Islet precursor cell (in vitro differentiated cells): ENCODE measurements at regions not wholly inside any gene's neighbourhood (a gene's known extent, or its start where the extent isn't known, plus 50 kb on each side); places are given as distances from the start of the nearest gene placed in this dataset.
"Not testable (repeated sequence)": the region's sequence is repeated elsewhere in the genome, so short reads cannot be mapped to it uniquely, and the experiment has no call there.

Experiments
- DNase-seq: peaks from one replicate; pipeline ENCODE4 v3.0.0-alpha.2; 2018

DNA sequence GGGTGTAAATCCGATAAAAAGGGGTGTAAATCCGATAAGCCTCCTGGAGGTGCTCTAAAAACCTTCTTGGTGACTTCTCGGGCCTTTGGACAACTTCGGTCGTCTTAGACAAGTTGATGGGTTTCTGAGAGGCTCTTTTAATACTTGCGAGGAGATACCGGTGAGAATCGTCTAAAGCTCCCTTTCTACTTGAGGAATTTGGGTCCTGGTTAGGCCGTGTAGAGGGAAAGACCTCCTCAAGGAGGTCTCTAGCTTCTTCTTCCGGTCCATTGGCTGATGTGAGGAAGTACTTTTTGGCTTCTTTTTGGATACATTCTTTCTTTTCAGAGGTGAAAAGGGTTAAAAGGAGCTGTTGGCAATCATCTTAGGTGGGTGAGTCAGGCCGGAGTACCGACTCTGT lies 128.5 kb downstream of the ART5 start:
- not testable (repeated sequence) for DNase-seq

DNA sequence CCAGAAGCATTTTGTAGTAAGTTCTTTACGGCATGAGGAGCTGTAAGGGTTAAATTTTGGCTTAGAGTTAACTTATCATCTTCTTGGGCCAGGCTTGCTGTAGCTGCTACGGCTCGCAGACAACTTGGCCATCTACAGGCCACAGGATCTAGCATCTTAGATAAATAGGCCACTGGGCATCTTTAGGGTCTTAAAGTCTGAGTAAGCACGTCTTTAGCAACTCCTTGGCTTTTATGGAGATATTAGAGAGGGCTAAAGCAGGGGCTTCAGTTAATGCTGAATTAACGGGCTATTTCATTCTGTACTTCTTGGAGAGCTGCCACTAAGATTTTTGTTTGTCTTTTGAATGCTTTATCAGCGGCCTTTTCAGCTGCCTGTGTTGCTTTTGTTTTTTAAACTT lies 129.0 kb downstream of the ART5 start:
- peak; percentile 47 for DNase-seq

DNA sequence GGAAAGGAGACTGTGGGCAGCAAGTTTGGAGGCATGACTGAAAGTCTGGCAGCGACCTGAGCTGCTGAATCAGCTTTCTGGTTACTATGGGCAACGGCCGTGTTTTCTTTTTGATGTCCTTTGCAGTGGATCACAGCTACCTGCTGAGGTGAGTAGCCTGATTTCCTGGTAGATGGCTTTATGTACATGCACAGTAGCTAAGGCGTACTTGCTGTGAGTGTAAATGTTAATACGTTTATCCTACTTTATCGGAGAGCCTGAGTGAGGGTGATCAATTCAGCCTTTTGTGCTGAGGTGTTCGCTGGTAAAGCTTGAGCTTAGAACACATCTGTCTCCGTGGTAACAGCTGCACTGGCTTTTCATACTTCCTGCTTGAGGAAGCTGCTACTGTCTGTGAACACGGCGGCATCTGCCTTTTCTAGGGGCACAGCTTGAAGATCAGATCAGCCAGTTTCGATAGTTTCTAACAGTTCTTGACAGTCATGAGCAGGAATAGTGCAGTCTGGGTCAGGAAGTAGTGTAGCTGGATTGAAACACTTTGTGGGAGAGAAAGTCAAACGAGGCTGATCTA lies 129.6 kb downstream of the ART5 start:
- DNase-seq: peak; percentile 58

DNA sequence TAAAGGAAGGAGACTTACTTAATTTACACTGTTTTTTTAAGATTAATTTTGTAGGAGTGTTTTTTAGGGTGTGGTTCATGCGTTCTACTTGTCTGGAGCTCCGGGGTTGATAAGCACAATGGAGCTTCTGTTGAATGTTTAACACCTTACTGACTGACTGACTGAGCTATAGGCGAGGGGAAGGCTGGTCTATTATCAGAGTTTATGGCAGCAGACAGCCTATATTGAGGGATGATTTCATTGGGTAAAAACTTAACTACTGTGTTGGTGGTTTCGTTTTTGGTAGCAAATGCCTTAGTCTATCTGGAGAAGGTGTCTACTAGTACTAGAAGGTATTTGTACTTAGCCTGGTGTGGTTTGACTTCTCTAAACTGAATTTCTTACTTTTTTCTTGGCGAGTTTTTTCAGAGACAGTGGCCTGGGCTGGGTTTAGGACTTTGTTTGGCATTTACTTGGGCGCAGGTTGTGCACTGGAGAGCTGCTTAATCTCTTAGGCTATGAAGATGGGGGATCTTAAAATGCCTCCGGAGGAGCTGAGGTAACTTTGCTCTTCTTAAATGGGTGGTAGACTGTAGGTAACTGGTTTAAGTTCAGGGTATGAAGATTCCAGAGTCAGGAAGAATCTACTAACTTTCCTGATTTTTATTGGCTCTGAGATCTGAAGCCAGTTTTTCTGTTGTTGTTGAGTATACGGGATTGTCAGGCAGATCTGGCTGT lies 130.2 kb downstream of the ART5 start:
- not testable (repeated sequence) for DNase-seq

DNA sequence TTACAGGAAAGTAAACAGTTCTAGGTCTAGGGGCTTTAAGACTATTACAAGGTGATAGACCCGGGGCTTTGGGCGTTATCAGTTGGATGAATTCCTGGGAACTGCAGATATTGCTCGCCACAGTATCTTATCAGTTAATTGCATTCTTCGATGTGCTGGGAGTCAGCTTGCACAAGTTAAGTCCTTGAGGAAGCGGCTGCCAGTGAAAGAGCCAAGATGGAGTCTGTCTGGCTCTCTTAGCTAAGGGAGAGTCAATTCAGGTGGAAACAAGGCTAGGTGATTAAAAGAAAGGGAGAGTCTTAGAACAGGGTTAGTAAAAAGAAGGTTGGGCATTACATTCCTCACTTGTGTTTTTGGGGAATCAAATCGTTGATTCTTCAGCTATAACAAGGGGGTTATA lies 130.6 kb upstream of the ZNF195 start:
- not testable (repeated sequence) for DNase-seq

DNA sequence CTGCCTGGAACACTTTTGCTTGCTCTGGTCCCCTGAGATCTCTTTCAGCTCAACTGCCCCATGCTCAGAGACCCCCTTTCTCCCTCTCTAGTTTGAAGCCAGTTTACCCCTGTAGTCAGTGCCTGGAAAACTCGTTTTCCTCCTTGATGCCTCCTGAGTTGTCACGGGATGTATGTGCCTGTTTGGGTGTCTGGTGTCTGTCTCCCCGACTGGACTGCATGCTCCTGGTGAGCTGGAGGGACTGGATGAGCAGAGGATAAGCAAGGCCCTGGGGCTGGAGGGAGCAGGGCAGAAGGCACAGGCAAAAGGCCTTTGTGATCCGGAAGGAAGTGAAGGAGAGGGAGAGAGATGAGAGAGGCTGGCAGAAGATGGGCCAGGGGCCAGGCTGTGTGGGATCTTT lies 120.3 kb upstream of the ZNF195 start:
- peak; percentile 51 for DNase-seq

DNA sequence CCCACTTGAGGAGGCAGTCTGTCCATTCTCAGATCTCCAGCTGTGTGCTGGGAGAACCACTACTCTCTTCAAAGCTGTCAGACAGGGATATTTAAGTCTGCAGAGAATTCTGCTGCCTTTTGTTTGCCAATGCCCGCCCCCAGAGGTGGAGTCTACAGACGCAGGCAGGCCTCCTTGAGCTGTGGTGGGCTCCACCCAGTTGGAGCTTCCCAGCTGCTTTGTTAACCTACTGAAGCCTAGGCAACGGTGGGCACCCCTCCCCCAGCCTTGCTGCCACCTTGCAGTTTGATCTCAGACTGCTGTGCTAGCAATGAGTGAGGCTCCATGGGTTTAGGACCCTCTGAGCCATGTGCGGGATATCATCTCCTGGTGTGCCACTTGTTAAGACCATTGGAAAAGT lies 119.4 kb upstream of the ZNF195 start:
- not testable (repeated sequence) for DNase-seq

DNA sequence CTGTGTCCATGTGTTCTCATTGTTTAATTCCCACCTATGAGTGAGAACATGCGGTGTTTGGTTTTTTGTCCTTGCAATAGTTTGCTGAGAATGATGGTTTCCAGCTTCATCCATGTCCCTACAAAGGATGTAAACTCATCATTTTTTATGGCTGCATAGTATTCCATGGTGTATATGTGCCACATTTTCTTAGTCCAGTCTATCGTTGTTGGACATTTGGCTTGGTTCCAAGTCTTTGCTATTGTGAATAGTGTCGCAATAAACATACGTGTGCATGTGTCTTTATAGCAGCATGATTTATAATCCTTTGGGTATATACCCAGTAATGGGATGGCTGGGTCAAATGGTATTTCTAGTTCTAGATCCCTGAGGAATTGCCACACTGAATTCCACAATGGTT lies 114.2 kb upstream of the ZNF195 start:
- DNase-seq: not testable (repeated sequence)

DNA sequence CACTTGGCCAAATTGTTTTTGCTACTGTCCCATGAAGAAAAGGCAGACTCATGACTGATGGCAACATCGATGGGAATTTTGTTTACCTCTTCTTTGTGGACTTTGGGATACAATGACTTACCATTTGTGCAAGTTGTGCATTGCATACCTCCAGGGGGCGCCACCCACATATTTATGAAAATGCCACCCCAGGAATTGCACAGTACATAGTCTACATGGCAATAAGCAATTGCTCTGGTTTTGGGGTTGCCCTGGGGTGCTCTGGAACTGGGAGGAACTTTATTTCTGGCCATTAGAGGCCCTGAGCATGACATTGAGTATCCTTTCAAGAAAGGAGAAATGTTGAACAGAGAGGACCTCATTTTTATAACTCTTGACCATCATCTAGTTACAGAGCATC lies 109.1 kb upstream of the ZNF195 start:
- DNase-seq: not testable (repeated sequence)

DNA sequence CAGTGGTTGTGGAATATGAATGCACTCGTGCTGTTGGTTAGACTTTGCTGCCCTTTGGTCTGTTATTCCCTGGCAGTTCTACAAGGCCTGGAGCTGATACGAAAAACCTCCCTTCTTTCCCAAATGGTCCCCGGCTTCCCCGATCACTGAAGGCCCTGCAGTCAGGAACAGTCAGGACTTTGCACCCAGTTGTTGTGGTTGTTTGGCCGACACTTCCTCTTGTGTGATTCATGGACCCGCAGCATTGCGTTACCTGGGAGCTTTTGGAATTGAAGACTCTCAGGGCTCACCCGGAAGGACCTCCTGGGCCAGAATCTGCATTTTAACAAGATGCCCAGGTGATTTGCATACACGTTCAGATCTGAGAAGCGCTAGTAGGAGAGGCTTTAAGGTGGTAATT lies 106.8 kb upstream of the ZNF195 start:
- DNase-seq: not testable (repeated sequence)

DNA sequence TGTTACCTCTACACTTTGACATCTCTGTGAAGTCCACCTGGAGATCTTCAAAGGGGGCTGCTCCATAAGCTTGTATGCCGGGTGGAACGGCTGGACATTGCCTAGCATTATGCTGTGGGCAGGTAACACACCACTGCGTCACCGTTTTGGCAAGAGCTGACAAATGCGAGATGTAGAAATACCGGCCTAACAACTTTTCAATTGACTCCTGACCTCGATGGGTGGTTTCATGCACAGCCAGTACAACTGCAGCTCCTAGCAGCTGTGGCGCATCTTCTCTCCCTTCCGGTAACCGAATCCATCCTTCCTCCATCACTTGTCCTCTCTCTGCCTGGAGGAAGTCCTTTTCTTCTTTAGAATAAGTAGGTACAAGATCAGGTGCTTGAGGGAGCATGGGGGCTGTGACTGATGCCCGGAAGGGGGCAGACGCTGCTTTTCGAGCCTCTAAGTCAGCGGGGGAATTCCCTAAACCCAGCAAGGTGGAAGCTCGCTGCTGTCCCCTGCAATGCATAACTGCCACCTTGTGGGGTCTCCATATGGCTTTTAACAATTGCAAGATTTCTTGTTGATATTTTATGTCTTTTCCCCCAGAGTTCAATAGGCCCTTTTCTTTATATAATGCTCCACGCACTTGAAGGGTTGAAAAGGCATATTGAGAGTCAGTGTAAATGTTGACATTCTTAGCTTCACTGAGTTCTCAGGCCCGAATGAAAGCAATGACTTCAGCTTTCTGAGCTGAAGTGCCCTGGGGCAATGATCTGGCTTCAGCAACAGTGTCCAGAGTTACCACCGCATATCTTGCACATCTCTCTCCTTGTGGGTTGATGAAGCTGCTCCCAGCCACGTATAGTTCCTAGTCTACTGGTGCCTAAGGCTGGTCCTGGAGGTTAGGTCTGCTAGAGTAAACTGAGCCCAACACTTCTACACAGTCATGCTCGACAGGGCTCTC lies 98.3 kb upstream of the ZNF195 start:
- peak; percentile 85 for DNase-seq

DNA sequence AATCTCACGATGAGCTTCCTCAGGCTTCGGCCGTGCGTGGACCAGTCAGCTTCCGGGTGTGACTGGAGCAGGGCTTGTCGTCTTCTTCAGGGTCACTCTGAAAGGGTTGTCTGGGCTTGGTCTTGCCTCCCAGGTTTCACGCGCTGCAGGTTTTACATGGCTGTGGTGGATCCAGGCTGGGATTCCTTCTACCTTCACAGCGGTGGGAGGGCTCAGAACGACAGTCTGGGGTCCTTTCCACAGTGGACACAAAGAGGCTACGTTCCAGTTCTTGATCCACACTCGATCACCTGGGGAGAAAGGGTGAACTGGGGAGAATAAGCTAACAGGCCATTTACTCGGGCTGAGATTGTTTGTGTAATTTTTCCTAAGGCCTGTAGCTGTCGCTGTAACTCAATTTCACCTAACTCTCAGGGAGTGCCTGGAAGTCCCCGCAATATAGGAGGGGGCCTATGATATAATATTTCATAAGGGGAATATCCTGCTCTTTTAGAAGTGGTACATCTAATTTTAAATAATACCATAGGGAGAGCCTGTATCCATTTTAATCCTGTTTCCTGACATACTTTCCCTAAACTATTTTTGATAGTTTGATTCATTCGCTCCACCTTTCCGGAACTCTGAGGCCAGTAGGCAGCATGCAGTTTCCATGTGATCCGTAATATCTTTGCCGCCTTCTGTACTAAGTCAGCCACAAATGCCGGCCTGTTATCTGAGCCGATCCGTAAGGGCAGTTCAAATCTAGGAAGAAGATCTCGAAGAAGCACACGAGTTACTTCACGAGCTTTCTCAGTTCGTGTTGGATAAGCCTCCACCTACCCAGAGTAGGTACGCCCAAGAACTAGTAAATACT lies 97.4 kb upstream of the ZNF195 start:
- DNase-seq: not testable (repeated sequence)

DNA sequence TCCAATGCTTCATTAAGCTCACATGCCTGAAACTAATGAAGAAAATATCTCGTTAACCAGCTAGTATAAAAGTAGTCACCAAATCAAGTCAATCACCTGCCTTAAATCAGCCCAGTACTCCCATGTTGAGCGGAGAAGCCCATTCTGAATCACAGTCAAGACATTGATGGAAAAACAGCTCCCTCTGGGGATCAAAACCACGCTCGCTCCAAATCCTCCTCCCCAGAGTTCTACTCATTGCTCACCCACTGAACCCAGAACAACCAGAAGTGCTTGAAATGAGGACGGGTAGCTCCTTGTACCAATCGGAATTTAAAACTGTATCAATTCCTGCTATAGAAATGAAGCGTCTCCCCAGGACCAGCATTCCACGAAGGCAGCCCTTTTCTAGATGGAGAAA lies 90.0 kb upstream of the ZNF195 start:
- not testable (repeated sequence) for DNase-seq

DNA sequence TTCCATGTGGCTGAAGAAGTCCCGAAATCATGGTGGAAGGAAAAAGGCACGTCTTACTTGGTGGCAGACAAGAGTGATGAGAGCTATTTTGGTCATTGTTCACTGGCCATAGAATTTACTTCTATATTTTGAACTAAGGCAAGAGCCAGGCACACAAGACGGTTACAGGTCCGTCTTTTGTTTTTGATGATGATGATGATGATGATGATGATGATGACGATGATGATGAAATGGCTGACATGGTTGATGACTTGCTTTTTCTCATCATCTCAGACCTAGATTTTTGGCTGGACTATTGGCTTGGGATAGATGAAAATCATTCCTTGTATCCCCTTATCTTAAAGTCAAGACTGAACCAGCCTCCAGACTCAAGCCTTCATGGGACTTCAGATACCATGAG lies 88.7 kb upstream of the ZNF195 start:
- DNase-seq: not testable (repeated sequence)

DNA sequence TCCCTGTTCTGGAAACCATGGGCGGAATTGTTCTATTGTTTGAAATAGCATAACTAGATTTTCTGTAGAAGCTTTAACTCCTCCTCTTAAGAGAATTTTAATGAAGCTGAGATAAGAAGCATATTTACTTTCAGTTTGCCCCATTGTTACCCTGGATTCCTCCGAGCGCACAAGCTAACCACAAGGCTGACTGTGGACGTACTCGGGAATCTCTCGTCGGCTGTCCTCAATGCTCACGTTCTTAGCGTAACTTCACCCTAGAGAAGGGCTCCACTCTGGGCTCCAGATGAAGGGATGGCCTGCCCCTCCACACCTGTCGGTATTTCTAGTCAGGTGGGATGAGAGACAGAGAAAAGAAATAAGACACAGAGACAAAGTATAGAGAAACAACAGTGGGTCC lies 76.7 kb upstream of the ZNF195 start:
- DNase-seq: not testable (repeated sequence)

DNA sequence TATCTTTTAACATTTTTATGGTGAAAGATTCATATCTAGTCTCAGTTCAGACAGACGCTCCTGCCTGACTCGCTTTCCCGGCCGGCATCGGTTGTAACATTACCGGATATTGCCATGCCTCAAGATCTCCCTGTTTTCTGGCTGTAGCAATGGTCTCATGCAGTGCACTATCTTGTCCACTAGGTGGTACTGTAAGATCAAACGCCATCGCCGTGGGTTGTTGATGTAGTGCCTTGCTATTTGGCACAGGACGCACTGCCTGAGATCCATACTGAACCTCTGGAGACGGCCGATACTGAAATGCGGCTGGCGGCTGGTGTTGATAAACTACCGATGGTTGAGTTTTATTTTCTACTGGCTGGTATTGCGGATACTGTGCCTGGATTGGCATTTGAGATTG lies 75.9 kb upstream of the ZNF195 start:
- peak; percentile 67 for DNase-seq

DNA sequence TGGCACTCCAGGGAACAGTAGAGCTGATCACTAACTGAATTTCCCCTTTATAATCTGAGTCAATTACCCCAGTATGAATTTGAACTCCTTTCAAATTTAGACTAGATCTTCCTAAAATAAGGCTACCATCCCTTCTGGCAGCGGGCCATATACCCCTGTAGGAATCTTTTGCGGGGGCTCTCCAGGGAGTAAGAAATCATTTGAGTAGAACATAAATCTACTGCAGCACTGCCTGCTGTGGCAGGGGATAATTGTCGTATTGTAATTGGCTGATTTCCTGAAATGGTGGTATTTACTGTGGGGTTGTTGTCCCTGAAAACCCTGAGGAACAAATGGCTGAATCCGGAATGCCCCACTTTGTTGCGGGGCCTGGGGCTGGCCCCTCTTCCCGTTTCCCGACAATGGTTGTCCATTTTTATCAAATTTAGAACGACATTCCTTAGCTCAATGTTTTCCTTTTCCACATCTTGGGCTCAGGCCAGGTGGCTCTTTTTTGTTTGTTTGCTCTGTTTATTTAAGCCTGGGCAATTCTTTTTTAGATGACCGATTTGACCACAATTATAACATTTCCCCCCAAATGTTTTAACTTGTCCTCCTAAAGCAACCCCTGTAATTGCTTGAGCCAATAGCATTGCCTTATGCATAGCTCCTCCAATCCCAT lies 74.8 kb upstream of the ZNF195 start:
- not testable (repeated sequence) for DNase-seq

DNA sequence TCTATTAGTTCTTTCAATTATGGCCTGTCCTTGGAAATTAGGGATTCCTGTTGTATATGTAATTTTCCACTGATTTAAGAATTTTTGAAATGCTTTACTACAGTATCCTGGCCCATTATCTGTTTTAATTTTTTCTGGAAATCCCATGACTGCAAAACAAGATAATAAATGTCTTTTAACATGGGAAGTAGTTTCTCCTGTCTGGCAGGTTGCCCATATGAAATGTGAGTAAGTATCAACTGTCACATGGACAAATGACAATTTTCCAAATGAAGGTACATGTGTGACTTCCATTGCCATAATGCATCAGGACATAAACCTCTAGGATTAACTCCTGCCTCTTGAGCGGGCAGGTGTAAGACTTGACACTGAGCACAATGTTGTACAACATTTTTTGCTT lies 71.9 kb upstream of the ZNF195 start:
- DNase-seq: not testable (repeated sequence)

DNA sequence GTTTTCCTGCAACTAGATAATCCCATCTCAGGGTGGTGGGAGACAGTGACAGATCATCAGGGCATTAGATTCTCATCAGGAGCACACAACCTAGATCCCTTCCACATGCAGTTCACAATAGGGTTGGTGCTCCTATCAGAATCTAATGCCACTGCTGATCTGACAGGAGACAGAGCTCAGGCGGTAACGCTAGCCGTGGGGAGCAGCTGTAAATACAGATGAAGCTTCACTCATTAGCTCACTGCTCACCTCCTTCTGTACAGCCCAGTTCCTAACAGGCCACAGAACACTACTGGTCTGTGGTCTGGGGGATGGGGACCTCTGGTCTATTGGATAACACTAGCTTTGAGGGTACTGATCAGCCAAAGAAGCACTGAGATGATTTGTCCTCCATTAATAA lies 66.6 kb upstream of the ZNF195 start:
- not testable (repeated sequence) for DNase-seq

DNA sequence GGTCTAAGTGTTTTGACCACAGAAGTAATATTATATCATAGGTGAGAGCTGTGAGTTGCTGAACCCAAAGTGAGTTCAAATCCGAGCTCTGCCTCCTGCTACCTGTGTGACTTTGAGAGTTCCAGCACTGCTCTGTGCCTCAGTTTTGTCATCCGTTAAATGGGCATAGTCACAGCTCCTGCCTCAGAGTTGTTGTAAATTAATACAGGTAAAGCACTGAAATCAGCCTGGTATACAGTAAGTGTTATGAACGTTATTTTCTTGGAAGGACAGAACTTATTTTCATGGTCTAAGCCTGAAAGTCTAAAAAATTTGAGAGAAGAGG lies 65.4 kb upstream of the ZNF195 start:
- not testable (repeated sequence) for DNase-seq

DNA sequence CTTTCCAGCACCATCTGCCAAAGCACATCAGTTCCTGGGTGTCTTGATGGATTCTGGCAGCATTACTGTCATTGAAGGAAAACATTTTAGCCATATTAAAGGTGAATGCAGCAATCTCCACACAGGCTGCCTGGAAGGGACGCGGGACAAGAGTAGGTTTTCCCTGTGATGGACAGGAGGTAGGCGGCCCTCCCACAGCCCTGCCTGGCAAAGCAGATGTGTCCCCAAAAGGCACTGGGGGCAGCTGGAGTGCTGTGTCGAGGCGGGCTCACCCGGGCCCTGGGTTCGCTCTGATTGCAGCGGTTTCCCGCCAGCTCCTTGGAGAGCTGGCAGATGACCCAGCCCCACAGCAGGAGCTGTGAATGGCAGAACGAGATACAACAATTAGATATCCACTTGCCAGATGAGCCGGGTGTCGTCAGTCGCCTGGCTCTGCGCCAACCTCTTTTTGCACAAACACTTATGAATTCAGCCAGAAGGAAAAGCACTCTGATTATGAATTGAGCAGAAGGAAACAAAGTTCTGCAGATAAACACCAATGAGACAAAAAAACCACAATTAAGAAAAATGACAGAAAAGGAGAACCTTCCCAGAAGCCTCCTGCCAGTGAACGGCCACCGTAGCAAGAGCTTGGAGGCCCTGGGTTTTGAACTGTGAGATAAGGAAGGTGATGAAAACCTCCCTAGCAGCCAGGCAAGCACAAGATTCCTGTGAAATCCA lies 64.9 kb upstream of the ZNF195 start:
- DNase-seq: not testable (repeated sequence)

DNA sequence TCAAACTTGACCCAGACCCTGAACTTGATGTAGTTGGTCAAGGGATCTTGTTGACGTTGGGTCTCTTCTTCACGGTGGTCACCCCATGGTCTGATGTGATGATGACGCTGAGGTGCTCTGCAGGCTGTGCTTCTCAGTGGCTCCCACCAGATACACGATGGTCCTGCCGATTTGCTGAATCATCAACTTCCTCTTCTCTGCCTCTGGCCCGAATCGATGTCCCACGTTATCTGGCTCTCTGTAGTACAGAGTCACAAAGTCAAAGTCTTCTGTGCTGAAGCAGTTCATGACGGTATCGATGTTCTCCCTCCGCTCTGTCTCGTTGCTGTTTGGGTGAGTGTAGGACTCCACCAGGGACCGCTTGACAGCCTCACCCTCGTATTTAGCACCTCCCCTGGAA lies 58.5 kb upstream of the ZNF195 start:
- DNase-seq: not testable (repeated sequence)
